Neural crest cell (in vitro differentiated cells): ENCODE measurements at regions not wholly inside any gene's neighbourhood (a gene's known extent, or its start where the extent isn't known, plus 50 kb on each side); places are given as distances from the start of the nearest gene placed in this dataset.

Source experiments
- DNase-seq: peaks from one replicate; pipeline ENCODE4 v3.0.0; 2021; ENCODE audit warnings: low read depth, mixed read lengths, low spot score
- H3K27ac Mint-ChIP-seq: one replicate; pipeline ENCODE4 v1.8.0; 2021; ENCODE audit warnings: mild to moderate bottlenecking, mixed read lengths; ENCODE audit not compliant: unreplicated experiment
- H3K27me3 Mint-ChIP-seq: 2 replicates; pipeline ENCODE4 v1.8.0; 2021; ENCODE audit warnings: low read depth, mild to moderate bottlenecking, mixed read lengths
- H3K36me3 Mint-ChIP-seq: 2 replicates; pipeline ENCODE4 v1.8.0; 2021; ENCODE audit warnings: low read depth, mild to moderate bottlenecking, mixed read lengths
- H3K4me1 Mint-ChIP-seq: 2 replicates; pipeline ENCODE4 v1.8.0; 2021; ENCODE audit warnings: mixed read lengths
- H3K4me3 Mint-ChIP-seq: one replicate; pipeline ENCODE4 v1.8.0; 2021; ENCODE audit warnings: mild to moderate bottlenecking, mixed read lengths
- H3K9me3 Mint-ChIP-seq: 2 replicates; pipeline ENCODE4 v1.8.0; 2021; ENCODE audit warnings: mixed read lengths
- TF ChIP-seq, protein P1 (sequence below): fragments of 200-600 bp; sonication (generic); conservative IDR thresholded peaks from 2 replicates; pipeline ENCODE4 v1.5.0; 2021; ENCODE audit warnings: antibody characterized with exemption, mild to moderate bottlenecking

DNA sequence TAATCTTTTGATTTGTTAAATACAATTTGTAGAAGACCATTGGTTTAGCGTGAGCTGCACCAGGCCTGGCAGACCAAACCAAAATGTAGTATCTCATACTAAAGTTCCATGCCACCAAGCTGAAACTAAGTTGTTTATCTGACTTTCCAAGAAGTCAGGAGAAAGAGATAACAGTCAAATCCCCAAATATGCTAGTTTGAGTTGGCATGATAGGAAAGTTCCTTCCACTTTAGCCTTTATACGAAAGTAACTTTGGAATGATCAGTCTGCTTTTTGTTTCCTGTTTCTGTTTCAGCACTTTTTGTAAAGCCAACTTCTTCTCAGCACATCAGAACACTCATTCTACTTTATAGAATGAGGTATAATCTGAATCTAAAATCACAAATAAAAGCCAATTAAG lies 449.2 kb downstream of the GRXCR1 start:
- Mint-ChIP-seq H3K27ac (no peak overlapping the region), H3K36me3 (no peaks in the 10 kb centered on the region), H3K4me1 (no peaks in the 10 kb centered on the region), H3K27me3 (no peaks in the 10 kb centered on the region), H3K9me3 (peaks cover 3% of the 10 kb centered on the region), H3K4me3 (no peak overlapping the region)
- no peak for DNase-seq
- TF ChIP-seq, protein P1, sequence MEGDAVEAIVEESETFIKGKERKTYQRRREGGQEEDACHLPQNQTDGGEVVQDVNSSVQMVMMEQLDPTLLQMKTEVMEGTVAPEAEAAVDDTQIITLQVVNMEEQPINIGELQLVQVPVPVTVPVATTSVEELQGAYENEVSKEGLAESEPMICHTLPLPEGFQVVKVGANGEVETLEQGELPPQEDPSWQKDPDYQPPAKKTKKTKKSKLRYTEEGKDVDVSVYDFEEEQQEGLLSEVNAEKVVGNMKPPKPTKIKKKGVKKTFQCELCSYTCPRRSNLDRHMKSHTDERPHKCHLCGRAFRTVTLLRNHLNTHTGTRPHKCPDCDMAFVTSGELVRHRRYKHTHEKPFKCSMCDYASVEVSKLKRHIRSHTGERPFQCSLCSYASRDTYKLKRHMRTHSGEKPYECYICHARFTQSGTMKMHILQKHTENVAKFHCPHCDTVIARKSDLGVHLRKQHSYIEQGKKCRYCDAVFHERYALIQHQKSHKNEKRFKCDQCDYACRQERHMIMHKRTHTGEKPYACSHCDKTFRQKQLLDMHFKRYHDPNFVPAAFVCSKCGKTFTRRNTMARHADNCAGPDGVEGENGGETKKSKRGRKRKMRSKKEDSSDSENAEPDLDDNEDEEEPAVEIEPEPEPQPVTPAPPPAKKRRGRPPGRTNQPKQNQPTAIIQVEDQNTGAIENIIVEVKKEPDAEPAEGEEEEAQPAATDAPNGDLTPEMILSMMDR = no peak

DNA sequence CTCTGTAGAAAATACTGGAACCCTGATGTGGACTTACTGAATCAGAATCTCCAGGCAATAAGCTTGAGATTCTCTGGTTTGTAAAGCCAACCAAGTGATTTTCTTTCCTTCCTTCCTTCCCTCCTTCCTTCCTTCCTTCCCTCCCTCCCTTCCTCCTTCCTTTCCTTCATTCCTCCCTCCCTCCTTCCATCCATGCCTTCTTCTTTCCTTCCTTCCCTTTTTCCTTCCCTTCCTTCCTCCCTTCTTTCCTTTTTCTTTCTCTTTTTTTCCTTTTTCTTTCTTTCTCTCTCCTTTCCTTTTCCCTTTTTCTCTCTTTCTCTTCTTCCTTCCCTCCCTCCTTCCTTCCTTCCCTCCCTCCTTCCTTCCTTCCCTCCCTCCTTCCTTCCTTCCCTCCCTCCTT lies 450.8 kb downstream of the GRXCR1 start:
- H3K4me1 Mint-ChIP-seq = no peaks in the 10 kb centered on the region
- no peak overlapping the region for H3K27ac Mint-ChIP-seq
- no peaks in the 10 kb centered on the region for H3K36me3 Mint-ChIP-seq
- H3K4me3 Mint-ChIP-seq = no peak overlapping the region
- TF ChIP-seq, protein P1 = no peak
- no peaks in the 10 kb centered on the region for H3K27me3 Mint-ChIP-seq
- no peaks in the 10 kb centered on the region for H3K9me3 Mint-ChIP-seq
- no peak for DNase-seq

DNA sequence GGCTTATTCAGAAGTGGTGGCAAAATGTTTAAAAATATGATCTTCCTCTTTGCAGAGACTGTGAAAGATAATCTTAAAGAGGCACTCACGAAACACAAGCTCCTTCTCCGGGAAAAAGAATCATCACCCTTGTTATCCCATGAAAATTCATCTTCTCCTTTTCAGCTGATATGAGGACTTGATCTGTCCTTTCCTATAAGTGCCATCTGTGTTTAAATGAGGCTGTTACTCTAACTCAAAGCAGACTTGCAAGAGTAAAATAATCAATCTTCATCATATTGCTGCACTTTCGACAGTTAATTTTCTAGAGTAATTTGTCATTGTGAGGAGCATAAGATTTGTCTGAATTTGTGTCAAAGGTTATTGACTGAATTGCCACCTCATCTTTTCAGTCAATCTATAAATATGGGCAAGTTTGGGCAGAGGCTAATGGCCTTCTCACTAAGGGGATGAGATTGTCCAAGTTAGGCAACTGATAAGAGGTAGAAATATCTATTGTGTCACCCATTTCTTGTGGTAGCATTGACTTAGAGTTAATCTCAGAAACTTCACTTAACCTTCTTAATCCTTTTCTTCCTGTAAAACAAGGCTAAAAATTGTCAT lies 452.9 kb downstream of the GRXCR1 start:
- TF ChIP-seq, protein P1 = no peak
- H3K27me3 Mint-ChIP-seq = no peaks in the 10 kb centered on the region
- no peaks in the 10 kb centered on the region for H3K36me3 Mint-ChIP-seq
- H3K27ac Mint-ChIP-seq = no peak overlapping the region
- no peaks in the 10 kb centered on the region for H3K4me1 Mint-ChIP-seq
- no peak for DNase-seq
- no peaks in the 10 kb centered on the region for H3K9me3 Mint-ChIP-seq
- no peak overlapping the region for H3K4me3 Mint-ChIP-seq

DNA sequence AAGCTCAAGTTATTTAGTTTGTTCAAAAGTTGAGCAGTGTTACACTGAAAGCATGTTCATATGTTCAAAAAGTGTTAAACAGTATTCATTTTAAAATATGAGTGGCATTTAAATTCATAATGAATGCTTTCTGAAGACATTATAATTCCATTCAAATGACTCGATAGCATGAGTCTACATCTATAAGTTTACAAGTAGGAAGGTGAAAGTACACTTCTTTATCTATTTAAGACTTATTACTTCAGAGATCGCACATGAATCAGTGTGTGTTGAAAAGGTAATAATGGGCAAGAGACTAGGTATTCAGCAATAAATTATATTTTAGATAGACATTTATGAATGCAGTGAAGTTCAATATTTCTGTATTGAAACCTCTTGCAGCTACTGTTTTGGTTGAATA lies 456.1 kb downstream of the GRXCR1 start:
- H3K9me3 Mint-ChIP-seq = no peaks in the 10 kb centered on the region
- H3K27ac Mint-ChIP-seq = no peak overlapping the region
- no peaks in the 10 kb centered on the region for H3K4me1 Mint-ChIP-seq
- no peak for DNase-seq
- no peaks in the 10 kb centered on the region for H3K36me3 Mint-ChIP-seq
- no peaks in the 10 kb centered on the region for H3K27me3 Mint-ChIP-seq
- H3K4me3 Mint-ChIP-seq = no peak overlapping the region
- TF ChIP-seq, protein P1 = no peak

DNA sequence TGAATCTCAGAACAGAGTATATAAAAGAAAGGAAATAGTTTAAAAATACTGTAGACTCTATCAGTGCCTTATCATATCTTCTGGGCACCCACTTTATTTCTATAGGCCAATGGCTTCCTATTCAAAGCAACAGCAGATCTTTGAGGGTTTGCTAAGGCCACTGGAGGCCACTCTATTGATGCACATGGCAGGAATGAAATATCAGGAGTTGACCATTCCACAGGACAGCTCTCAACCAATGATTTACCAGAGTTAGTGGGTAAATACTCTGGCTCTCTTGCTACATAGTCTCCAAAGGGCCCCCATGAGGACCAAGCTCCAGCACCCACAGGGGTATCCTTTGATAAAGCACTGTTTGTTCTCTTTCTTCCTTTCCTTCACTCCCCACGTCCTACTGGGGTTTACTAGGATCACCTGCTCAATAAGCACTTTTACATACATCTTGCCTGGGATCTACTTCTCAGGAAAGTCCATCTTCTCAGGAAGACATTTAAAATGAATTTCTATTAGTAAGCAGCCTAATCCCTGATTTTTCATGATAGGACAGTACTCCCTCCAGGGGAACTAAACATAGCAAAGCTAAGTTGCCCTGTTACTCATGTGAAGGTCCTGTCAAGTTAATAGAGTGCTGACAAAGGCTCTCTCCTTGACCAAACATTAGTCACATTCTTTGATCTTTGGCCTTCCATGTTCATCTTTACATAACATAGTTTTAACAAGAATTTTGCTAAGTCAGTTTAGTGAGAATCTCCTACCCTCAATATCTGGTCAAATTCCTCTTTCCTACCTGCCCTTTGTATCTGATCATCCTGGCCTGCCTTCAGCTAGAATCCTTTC lies 459.7 kb downstream of the GRXCR1 start:
- TF ChIP-seq, protein P1 = no peak
- Mint-ChIP-seq H3K27ac (no peak overlapping the region), H3K4me1 (no peaks in the 10 kb centered on the region)

More for the DNA sequence above, 459.7 kb downstream of the GRXCR1 start:
- Mint-ChIP-seq H3K36me3 (no peaks in the 10 kb centered on the region), H3K9me3 (no peaks in the 10 kb centered on the region), H3K4me3 (no peak overlapping the region), H3K27me3 (no peaks in the 10 kb centered on the region)
- DNase-seq = no peak
